Karpas-422 (cell line): ENCODE measurements at regions not wholly inside any gene's neighbourhood (a gene's known extent, or its start where the extent isn't known, plus 50 kb on each side); places are given as distances from the start of the nearest gene placed in this dataset.

Experiments
- DNase-seq: peaks from one replicate; pipeline ENCODE4 v3.0.0-alpha.2; 2015
- H2AFZ ChIP-seq: fragments of 200-600 bp; sonication (generic); 2 replicates; pipeline ENCODE4 v1.6.1; 2014; ENCODE audit warnings: antibody characterized with exemption, low read length, mixed read lengths
- H3K27ac ChIP-seq: fragments of 200-600 bp; sonication (generic); 2 replicates; pipeline ENCODE4 v1.5.1; 2014; ENCODE audit warnings: mild to moderate bottlenecking, low read length, moderate library complexity
- H3K27me3 ChIP-seq: fragments of 200-600 bp; sonication (generic); 2 replicates; pipeline ENCODE4 v1.6.1; 2014; ENCODE audit warnings: low read length, mixed read lengths
- H3K36me3 ChIP-seq: fragments of 200-600 bp; sonication (generic); 2 replicates; pipeline ENCODE4 v1.6.1; 2014; ENCODE audit warnings: low read length, mixed read lengths; ENCODE audit not compliant: insufficient read depth
- H3K4me1 ChIP-seq: fragments of 200-600 bp; sonication (generic); 2 replicates; pipeline ENCODE4 v1.6.1; 2014; ENCODE audit warnings: mild to moderate bottlenecking, low read length, mixed read lengths
- H3K4me2 ChIP-seq: fragments of 200-600 bp; sonication (generic); 2 replicates; pipeline ENCODE4 v1.6.1; 2014; ENCODE audit warnings: low read length, low read depth, mild to moderate bottlenecking; ENCODE audit not compliant: poor library complexity, severe bottlenecking
- H3K4me3 ChIP-seq: fragments of 200-600 bp; sonication (generic); 2 replicates; pipeline ENCODE4 v1.5.1; 2014; ENCODE audit warnings: mild to moderate bottlenecking, antibody characterized with exemption, low read length, mixed read lengths
- H3K79me2 ChIP-seq: fragments of 200-600 bp; sonication (generic); 2 replicates; pipeline ENCODE4 v1.6.1; 2014; ENCODE audit warnings: mild to moderate bottlenecking, low read length, mixed read lengths
- H3K9ac ChIP-seq: fragments of 200-600 bp; sonication (generic); 2 replicates; pipeline ENCODE4 v1.6.0; 2014; ENCODE audit warnings: low read length
- H3K9me2 ChIP-seq: fragments of 200-600 bp; sonication (generic), shearing (Covaris generic); replicated peaks from 2 replicates; pipeline ENCODE4 v1.6.0; 2014; ENCODE audit warnings: mild to moderate bottlenecking, low read length, moderate library complexity; ENCODE audit not compliant: insufficient read depth
- H3K9me3 ChIP-seq: fragments of 300-700, 200-600 bp; sonication (generic); 2 replicates; pipeline ENCODE4 v1.6.1; 2014; ENCODE audit warnings: low read length, mixed read lengths
- H4K20me1 ChIP-seq: fragments of 200-600 bp; sonication (generic); 2 replicates; pipeline ENCODE4 v1.6.1; 2014; ENCODE audit warnings: mild to moderate bottlenecking, antibody characterized with exemption, low read length, low read depth; ENCODE audit not compliant: insufficient read depth

DNA sequence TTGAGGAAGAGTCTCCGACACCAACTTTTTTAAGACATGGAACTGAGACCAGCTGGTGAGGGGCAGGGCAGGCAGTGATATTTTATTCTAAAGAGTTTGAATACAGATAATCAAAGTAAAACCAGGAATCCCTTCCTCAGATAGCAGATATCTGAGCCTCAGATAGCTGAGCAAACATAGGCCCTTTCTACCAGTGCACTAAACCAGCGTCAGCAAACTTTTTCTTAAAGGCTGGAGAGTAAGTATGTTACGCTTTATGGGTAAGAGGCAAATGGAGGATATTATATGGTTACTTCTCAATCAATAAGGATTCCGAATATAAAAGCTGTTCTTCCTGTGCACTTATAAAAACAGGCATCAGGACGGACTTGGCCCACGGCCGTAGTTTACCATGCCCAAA lies 73.9 kb downstream of the WNT5A start:
- H3K4me1 ChIP-seq: no peaks in the 10 kb centered on the region
- no peaks in the 10 kb centered on the region for H3K79me2 ChIP-seq
- H3K27ac ChIP-seq: no peak overlapping the region
- H3K9ac ChIP-seq: no peak overlapping the region
- no peak for DNase-seq
- H3K27me3 ChIP-seq: no peaks in the 10 kb centered on the region
- no peak overlapping the region for H2AFZ ChIP-seq
- H3K9me3 ChIP-seq: no peaks in the 10 kb centered on the region
- no peak overlapping the region for H3K4me2 ChIP-seq
- no peaks in the 10 kb centered on the region for H3K9me2 ChIP-seq
- no peak overlapping the region for H3K4me3 ChIP-seq
- H4K20me1 ChIP-seq: no peaks in the 10 kb centered on the region
- H3K36me3 ChIP-seq: no peaks in the 10 kb centered on the region

DNA sequence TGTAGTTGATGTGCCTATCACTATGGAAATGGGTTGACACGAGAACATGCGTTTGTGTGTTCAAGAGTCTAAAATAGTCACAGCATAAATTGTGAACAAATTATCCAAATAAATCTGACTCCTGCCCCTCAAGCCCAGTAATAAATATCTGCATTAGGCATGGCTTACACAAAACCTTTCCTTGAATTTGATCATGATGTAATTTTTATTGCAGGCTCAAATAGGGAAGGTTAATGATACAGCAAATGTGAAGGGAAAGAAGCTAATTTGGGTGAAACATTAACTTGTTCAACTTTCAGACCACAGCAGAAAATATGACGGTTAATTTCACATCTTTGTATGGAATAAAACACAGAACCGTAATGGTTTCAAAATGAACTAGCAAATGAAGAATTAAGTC lies 74.6 kb downstream of the WNT5A start:
- no peaks in the 10 kb centered on the region for H4K20me1 ChIP-seq
- no peaks in the 10 kb centered on the region for H3K79me2 ChIP-seq
- H3K4me3 ChIP-seq: no peak overlapping the region
- H3K9me3 ChIP-seq: no peaks in the 10 kb centered on the region
- no peaks in the 10 kb centered on the region for H3K27me3 ChIP-seq
- H3K4me2 ChIP-seq: no peak overlapping the region
- H2AFZ ChIP-seq: no peak overlapping the region
- no peak overlapping the region for H3K27ac ChIP-seq
- H3K9ac ChIP-seq: no peak overlapping the region
- H3K9me2 ChIP-seq: no peaks in the 10 kb centered on the region
- no peaks in the 10 kb centered on the region for H3K4me1 ChIP-seq
- H3K36me3 ChIP-seq: no peaks in the 10 kb centered on the region
- no peak for DNase-seq

DNA sequence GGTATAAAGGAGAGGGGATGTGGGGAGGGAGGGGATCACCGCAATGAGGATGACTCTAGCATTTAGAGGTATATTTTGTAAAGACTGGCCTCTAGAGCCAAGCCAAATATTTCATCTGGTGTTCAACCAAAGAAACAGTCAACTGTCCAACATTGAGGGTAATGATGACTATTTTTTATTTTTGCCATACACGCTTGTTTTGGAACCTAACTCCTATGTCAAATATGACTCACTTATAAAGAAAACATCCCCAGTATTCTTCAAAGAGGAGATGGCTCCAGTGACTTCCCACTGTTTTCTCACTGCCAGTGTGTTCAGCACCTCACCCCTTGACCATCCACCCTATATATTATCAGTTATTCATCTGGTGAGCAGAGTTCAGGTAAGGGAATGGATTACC lies 77.3 kb downstream of the WNT5A start:
- Histone ChIP-seq H3K4me3 (no peak overlapping the region), H3K4me2 (no peak overlapping the region), H3K27me3 (no peaks in the 10 kb centered on the region), H3K9ac (no peak overlapping the region), H2AFZ (no peak overlapping the region), H3K4me1 (peaks cover 3% of the 10 kb centered on the region; the same call in 1 of the 2 replicates), H3K9me3 (no peaks in the 10 kb centered on the region), H3K79me2 (no peaks in the 10 kb centered on the region), H3K9me2 (no peaks in the 10 kb centered on the region), H3K27ac (no peak overlapping the region), H3K36me3 (no peaks in the 10 kb centered on the region), H4K20me1 (no peaks in the 10 kb centered on the region)
- no peak for DNase-seq

DNA sequence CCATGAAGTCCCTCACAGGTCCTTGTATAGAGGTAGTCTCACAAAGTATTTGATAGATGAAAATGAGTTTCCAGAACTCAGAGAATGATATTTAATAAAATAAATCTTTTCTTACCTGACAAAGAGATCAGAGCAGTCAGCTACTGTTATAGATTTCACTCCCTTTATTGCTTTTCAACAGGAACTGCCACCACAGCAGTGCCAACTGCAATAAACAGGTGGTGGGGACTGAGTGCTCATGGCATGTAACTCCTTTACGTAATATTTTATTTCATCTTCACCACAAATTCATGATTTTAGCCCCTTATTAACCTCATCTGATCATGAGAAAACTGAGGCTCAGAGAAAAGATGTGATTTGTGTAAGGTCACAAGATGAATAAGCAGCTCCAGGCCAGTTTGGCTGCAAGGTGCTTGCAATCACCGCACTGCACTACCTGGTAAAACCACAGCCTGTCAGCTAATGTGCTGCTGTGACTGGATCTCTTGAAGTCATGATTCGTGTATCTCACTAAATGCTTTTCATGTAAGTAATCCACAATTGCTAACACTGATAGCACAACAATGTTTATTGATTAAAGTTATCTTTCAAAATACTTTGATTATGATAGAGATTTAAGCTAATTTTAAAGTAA lies 78.8 kb downstream of the WNT5A start:
- Histone ChIP-seq H3K9me3 (no peaks in the 10 kb centered on the region), H3K79me2 (no peaks in the 10 kb centered on the region), H3K9ac (no peak overlapping the region), H3K4me3 (no peak overlapping the region), H3K9me2 (no peaks in the 10 kb centered on the region), H3K27ac (no peak overlapping the region), H3K4me1 (peaks cover 3% of the 10 kb centered on the region; the same call in 1 of the 2 replicates), H4K20me1 (no peaks in the 10 kb centered on the region), H3K36me3 (no peaks in the 10 kb centered on the region), H3K27me3 (no peaks in the 10 kb centered on the region), H3K4me2 (no peak overlapping the region), H2AFZ (no peak overlapping the region)
- no peak for DNase-seq

DNA sequence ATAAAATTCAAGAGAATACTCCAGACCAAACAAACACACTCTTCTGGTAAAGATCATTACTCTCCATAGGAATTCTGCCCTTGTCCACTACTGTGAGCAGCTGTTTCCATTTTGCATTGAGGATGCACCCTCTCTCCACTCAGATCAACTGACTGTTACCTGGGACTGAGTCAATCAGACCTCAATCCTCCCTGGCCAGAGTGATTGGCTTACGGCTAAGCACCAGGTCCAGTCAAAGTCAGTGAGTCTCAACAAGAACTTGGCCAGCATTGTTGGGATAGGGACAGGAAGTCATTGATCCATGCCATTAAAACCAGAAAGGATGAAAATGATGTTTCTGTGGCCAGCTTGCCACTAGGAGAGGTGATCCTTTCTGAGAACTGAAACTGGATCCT lies 79.7 kb downstream of the WNT5A start:
- Histone ChIP-seq H3K27me3 (no peaks in the 10 kb centered on the region), H3K36me3 (no peaks in the 10 kb centered on the region), H3K4me3 (no peak overlapping the region), H3K4me2 (no peak overlapping the region), H3K9me3 (no peaks in the 10 kb centered on the region), H3K9me2 (no peaks in the 10 kb centered on the region), H3K4me1 (peaks cover 3% of the 10 kb centered on the region; the same call in 1 of the 2 replicates), H2AFZ (no peak overlapping the region), H3K9ac (no peak overlapping the region), H4K20me1 (no peaks in the 10 kb centered on the region), H3K79me2 (no peaks in the 10 kb centered on the region), H3K27ac (no peak overlapping the region)
- no peak for DNase-seq

DNA sequence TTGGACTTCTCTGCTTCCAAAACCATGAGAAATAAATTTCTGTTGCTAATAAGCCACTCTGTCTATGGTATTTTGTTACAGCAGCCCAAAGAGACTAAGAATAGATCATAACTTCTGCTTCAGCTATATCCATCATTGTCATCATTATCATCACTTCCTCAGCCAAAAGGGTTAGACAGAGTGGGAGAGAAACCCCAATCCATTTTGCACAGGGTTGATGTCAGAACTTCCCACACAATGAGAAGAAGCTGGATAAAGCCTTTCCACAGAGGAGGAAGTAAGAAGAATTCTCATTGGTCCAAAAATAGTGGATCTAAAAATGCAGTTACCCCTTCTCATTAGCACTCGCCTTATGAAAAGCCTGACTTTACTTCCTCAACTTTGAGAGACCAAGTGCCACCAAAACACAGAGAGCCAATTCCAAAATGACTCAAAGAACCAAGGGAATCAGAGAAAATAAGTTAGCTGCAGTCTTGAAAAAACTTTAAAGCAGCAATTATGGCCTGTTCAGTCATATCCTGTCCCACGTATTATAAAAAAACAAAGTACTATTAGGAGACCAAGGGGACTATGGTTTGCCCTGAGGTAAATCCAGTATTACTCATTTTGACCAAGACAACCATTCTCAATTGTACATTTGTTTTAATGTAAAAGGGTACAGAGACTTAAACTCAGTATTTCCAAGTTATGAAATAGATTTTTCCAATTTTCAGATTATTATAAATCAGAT lies 80.2 kb downstream of the WNT5A start:
- peaks cover 3% of the 10 kb centered on the region; the same call in 1 of the 2 replicates for H3K4me1 ChIP-seq
- H3K4me3 ChIP-seq: no peak overlapping the region
- H3K79me2 ChIP-seq: no peaks in the 10 kb centered on the region
- no peak overlapping the region for H2AFZ ChIP-seq
- H3K27me3 ChIP-seq: no peaks in the 10 kb centered on the region
- DNase-seq: no peak
- H4K20me1 ChIP-seq: no peaks in the 10 kb centered on the region
- H3K4me2 ChIP-seq: no peak overlapping the region
- H3K9ac ChIP-seq: no peak overlapping the region
- no peaks in the 10 kb centered on the region for H3K9me2 ChIP-seq
- no peaks in the 10 kb centered on the region for H3K9me3 ChIP-seq
- no peaks in the 10 kb centered on the region for H3K36me3 ChIP-seq
- no peak overlapping the region for H3K27ac ChIP-seq

DNA sequence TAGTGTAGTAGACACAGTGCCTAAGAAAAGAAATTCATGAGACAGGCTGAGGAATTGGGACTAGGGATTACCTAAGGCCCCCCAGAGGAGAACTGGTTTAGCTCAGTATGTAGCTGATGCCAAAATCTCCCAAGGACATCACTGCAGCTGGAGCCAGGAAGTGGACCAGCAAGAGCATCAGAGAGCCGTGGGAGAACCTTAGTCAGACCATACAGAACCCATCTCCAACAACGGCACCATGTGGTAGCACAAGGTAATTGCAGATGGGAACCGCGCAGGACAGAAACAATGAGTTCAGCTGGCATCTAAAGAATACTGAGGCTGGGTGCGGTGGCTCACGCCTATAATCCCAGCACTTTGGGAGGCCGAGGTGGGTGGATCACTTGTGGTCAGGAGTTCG lies 81.7 kb downstream of the WNT5A start:
- Histone ChIP-seq H4K20me1 (no peaks in the 10 kb centered on the region), H3K4me1 (peaks cover 3% of the 10 kb centered on the region; the same call in 1 of the 2 replicates), H3K27me3 (no peaks in the 10 kb centered on the region), H3K9me3 (no peaks in the 10 kb centered on the region), H3K79me2 (no peaks in the 10 kb centered on the region), H3K4me2 (no peak overlapping the region), H3K36me3 (no peaks in the 10 kb centered on the region), H3K27ac (no peak overlapping the region), H3K9me2 (no peaks in the 10 kb centered on the region), H3K9ac (no peak overlapping the region), H3K4me3 (no peak overlapping the region), H2AFZ (no peak overlapping the region)
- peak; percentile 75 for DNase-seq

DNA sequence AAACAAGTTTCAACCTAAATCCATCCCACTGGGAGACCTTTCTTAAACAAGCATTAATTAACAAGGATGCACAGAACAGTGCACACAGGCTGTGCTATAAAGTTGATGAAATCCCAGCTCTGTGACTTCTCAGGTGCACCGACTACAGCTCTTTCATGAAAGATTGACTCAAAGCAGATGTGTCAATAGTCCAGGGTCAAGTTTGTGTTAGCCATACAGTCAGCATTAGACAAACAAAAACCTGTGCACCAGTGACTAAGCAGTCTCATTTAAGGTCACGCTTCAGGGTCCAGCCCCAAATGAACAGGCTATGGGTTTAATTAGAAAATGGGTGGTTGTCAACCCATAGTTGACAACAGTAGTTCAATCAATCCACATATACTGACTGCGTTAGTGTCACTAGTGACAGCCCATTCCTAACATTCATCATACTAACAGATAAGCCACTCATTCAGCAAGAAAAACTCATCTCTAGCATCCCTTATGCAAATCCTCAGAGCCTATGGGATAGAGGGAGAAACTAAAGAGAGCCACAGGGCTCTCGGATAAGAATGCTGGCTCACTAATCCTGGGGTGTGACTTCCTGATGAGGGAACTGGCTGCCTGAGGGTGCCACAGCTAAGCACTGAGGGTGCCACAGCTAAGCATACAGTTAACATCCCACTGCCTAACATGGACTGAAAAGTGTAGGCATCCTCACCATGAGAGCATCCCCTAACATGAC lies 84.1 kb downstream of the WNT5A start:
- Histone ChIP-seq H4K20me1 (no peaks in the 10 kb centered on the region), H3K36me3 (no peaks in the 10 kb centered on the region), H3K9me3 (no peaks in the 10 kb centered on the region), H3K9me2 (no peaks in the 10 kb centered on the region), H3K4me1 (peaks cover 3% of the 10 kb centered on the region; the same call in 1 of the 2 replicates), H3K27me3 (no peaks in the 10 kb centered on the region), H3K27ac (no peak overlapping the region), H3K4me2 (no peak overlapping the region), H3K79me2 (no peaks in the 10 kb centered on the region), H3K9ac (no peak overlapping the region), H2AFZ (no peak overlapping the region), H3K4me3 (no peak overlapping the region)
- DNase-seq: no peak
